GM21515 (cell line): ENCODE measurements at regions not wholly inside any gene's neighbourhood (a gene's known extent, or its start where the extent isn't known, plus 50 kb on each side); places are given as distances from the start of the nearest gene placed in this dataset.

Experiments used
- ATAC-seq: cut with Tn5 transposase; IDR thresholded peaks from one replicate; pipeline ENCODE4 v1.9.1; 2021; ENCODE audit not compliant: unreplicated experiment

- no peak for ATAC-seq
Measured at GRCh38 chr4:81963015-81963762, 410.6 kb downstream of the HNRNPD start.

- ATAC-seq: no peak
Measured at GRCh38 chr4:81960961-81961360, 412.8 kb downstream of the HNRNPD start.

- no peak for ATAC-seq
Measured at GRCh38 chr4:81954271-81954670, 419.5 kb downstream of the HNRNPD start.

- ATAC-seq: no peak
Measured at GRCh38 chr4:81951891-81952455, 421.8 kb downstream of the HNRNPD start.

- no peak for ATAC-seq
Measured at GRCh38 chr4:81946996-81947395, 426.8 kb downstream of the HNRNPD start.

- ATAC-seq: no peak
Measured at GRCh38 chr4:81930506-81931238, 443.1 kb downstream of the HNRNPD start.

GRCh38 chr4:81923140-81923539, 450.7 kb downstream of the HNRNPD start:
- no peak for ATAC-seq

- no peak for ATAC-seq
Measured at GRCh38 chr4:81922313-81922712, 450.6 kb upstream of the RASGEF1B start.

- no peak for ATAC-seq
Measured at GRCh38 chr4:81921751-81922159, 450.0 kb upstream of the RASGEF1B start.

GRCh38 chr4:81919810-81920209, 448.1 kb upstream of the RASGEF1B start:
- no peak for ATAC-seq

GRCh38 chr4:81919223-81919622, 447.5 kb upstream of the RASGEF1B start:
- peak; percentile 72 for ATAC-seq

- no peak for ATAC-seq
Measured at GRCh38 chr4:81915430-81915829, 443.7 kb upstream of the RASGEF1B start.

- ATAC-seq: no peak
Measured at GRCh38 chr4:81914623-81915022, 442.9 kb upstream of the RASGEF1B start.

GRCh38 chr4:81913427-81913879, 441.7 kb upstream of the RASGEF1B start:
- peak; percentile 85 for ATAC-seq

GRCh38 chr4:81912376-81913030, 440.8 kb upstream of the RASGEF1B start:
- ATAC-seq: no peak

- ATAC-seq: no peak
Measured at GRCh38 chr4:81906905-81907304, 435.2 kb upstream of the RASGEF1B start.

GRCh38 chr4:81905971-81906370, 434.3 kb upstream of the RASGEF1B start:
- ATAC-seq: peak; percentile 97

GRCh38 chr4:81904121-81904520, 432.4 kb upstream of the RASGEF1B start:
- ATAC-seq: no peak

- ATAC-seq: no peak
Measured at GRCh38 chr4:81903212-81903611, 431.5 kb upstream of the RASGEF1B start.

- no peak for ATAC-seq
Measured at GRCh38 chr4:81898862-81899504, 427.3 kb upstream of the RASGEF1B start.

- ATAC-seq: no peak
Measured at GRCh38 chr4:81896936-81897335, 425.2 kb upstream of the RASGEF1B start.
